Vagina (tissue), 2 donors: ENCODE measurements at regions not wholly inside any gene's neighbourhood (a gene's known extent, or its start where the extent isn't known, plus 50 kb on each side); places are given as distances from the start of the nearest gene placed in this dataset.

Experiments used
- CTCF ChIP-seq, 3 experiments: fragments of 450-650 bp in 2 of 3; fragments of 200-600 bp in 1 of 3; sonication (generic) in 1 of 3; IDR thresholded peaks; one replicate each; pipeline ENCODE4 v1.5.1; 2017 to 2019; ENCODE audit warnings: antibody characterized with exemption in 3 of 3, mild to moderate bottlenecking in 2 of 3, moderate library complexity in 2 of 3
- POLR2AphosphoS5 ChIP-seq, 2 donors: sonication (generic); formaldehyde crosslinking; IDR thresholded peaks; one replicate each; pipeline ENCODE4 v1.9.0; 2017; ENCODE audit warnings: antibody characterized with exemption in 2 of 2, mild to moderate bottlenecking in 2 of 2, low read depth in 1 of 2; ENCODE audit not compliant: insufficient read depth in 1 of 2

- no peak for TF ChIP-seq CTCF (IDR thresholded peaks at IDR 0.05)
- no peak for TF ChIP-seq POLR2AphosphoS5 (IDR thresholded peaks at IDR 0.05; ENCODE audit: insufficient read depth in 1 of 2, low read depth in 1 of 2)
Observed at GRCh38 chr3:64455351-64455750, 230.1 kb upstream of the PRICKLE2 start.
